Embryonic facial prominence (tissue), 1 donor: ENCODE measurements at regions not wholly inside any gene's neighbourhood (a gene's known extent, or its start where the extent isn't known, plus 50 kb on each side); places are given as distances from the start of the nearest gene placed in this dataset.
"Not testable (repeated sequence)": the region's sequence is repeated elsewhere in the genome, so short reads cannot be mapped to it uniquely, and the experiment has no call there.

Experiments
- DNase-seq: peaks from one replicate; pipeline ENCODE4 v3.0.0-alpha.2; 2016; ENCODE audit errors: extremely low spot score

GRCh38 chr13:37510441-37510840 is 88.1 kb downstream of the POSTN start:
- DNase-seq, result no peak

- DNase-seq, result no peak
Measured at GRCh38 chr13:37505531-37505930, 93.0 kb downstream of the POSTN start.

GRCh38 chr13:37504251-37504650 is 94.3 kb downstream of the POSTN start:
- DNase-seq, result no peak

GRCh38 chr13:37503287-37503686 is 95.3 kb downstream of the POSTN start:
- DNase-seq, result no peak

- DNase-seq, result not testable (repeated sequence)
Measured at GRCh38 chr13:37502303-37502993, 96.1 kb downstream of the POSTN start.

- DNase-seq, result no peak
Measured at GRCh38 chr13:37501187-37501586, 97.4 kb downstream of the POSTN start.

GRCh38 chr13:37495046-37495445 is 103.5 kb downstream of the POSTN start:
- no peak for DNase-seq

GRCh38 chr13:37493775-37494174 is 104.8 kb downstream of the POSTN start:
- DNase-seq, result no peak

- no peak for DNase-seq
Measured at GRCh38 chr13:37492741-37493514, 105.6 kb downstream of the POSTN start.

- DNase-seq, result no peak
Measured at GRCh38 chr13:37492075-37492474, 106.5 kb downstream of the POSTN start.

GRCh38 chr13:37491661-37492060 is 106.9 kb downstream of the POSTN start:
- DNase-seq, result no peak

GRCh38 chr13:37490176-37490779 is 108.3 kb downstream of the POSTN start:
- DNase-seq, result no peak

- DNase-seq, result no peak
Measured at GRCh38 chr13:37488726-37489125, 109.8 kb downstream of the POSTN start.

- DNase-seq, result no peak
Measured at GRCh38 chr13:37486171-37486681, 112.3 kb downstream of the POSTN start.

GRCh38 chr13:37485756-37486155 is 112.8 kb downstream of the POSTN start:
- no peak for DNase-seq

GRCh38 chr13:37484056-37484455 is 114.5 kb downstream of the POSTN start:
- no peak for DNase-seq

GRCh38 chr13:37482331-37482730 is 116.2 kb downstream of the POSTN start:
- no peak for DNase-seq

GRCh38 chr13:37481885-37482227 is 116.7 kb downstream of the POSTN start:
- no peak for DNase-seq

GRCh38 chr13:37481011-37481884 is 117.3 kb downstream of the POSTN start:
- no peak for DNase-seq

GRCh38 chr13:37479916-37480315 is 118.7 kb downstream of the POSTN start:
- DNase-seq, result no peak

GRCh38 chr13:37476874-37477273 is 121.7 kb downstream of the POSTN start:
- DNase-seq, result no peak

- DNase-seq, result no peak
Measured at GRCh38 chr13:37475966-37476365, 122.6 kb downstream of the POSTN start.
